GM12892 (cell line): ENCODE measurements at regions not wholly inside any gene's neighbourhood (a gene's known extent, or its start where the extent isn't known, plus 50 kb on each side); places are given as distances from the start of the nearest gene placed in this dataset.

Experiments used
- POLR2A ChIP-seq: IDR thresholded peaks from 2 replicates; pipeline ENCODE4 v1.6.1; 2011; ENCODE audit warnings: low read depth, low read length, control low read depth
- POLR2AphosphoS5 ChIP-seq: IDR thresholded peaks from 2 replicates; pipeline ENCODE4 v1.6.1; 2011; ENCODE audit warnings: low read depth, low read length, control low read depth
- TAF1 ChIP-seq: IDR thresholded peaks from 2 replicates; pipeline ENCODE4 v1.6.1; 2011; ENCODE audit warnings: low read depth, mild to moderate bottlenecking, control low read depth, low read length, borderline replicate concordance

- TF ChIP-seq POLR2A: no peak
- no peak for TF ChIP-seq POLR2AphosphoS5
- TF ChIP-seq TAF1: no peak
These were observed 79.1 kb upstream of the GALNT2 start for GRCh38 chr1:229987953-229988352.
